HCT116 (cell line): ENCODE measurements at regions not wholly inside any gene's neighbourhood (a gene's known extent, or its start where the extent isn't known, plus 50 kb on each side); places are given as distances from the start of the nearest gene placed in this dataset.

Source experiments
- ATAC-seq: fragments of 200-7000 bp; cut with Tn5 transposase; 2 replicates; pipeline ENCODE4 v1.9.1; 2020; ENCODE audit warnings: mild to moderate bottlenecking, moderate library complexity
- BruUV-seq: library from RNA; stranded (reverse); fragments of 400-500 nt; replicated peaks from 2 replicates; lab custom pipeline; 2021; lab: Mats Ljungman, UMichigan
- CTCF ChIA-PET: fragments of 300-600 bp; sonication (Branson Sonifier 250); formaldehyde crosslinking; loops from one replicate; lab custom pipeline; 2021; ENCODE audit warnings: antibody characterized with exemption; lab: Charles Lee
- POLR2A ChIA-PET: fragments of 300-600, 350-600 bp; sonication (Branson Sonifier 250); formaldehyde crosslinking; loops from one replicate; lab custom pipeline; 2021; ENCODE audit warnings: antibody characterized with exemption; lab: Charles Lee
- RAD21 ChIA-PET, 2 experiments: fragments of 300-600 bp; sonication (Branson Sonifier 250); formaldehyde crosslinking; loops; one replicate each; lab custom pipeline; 2023; ENCODE audit warnings: low total read pairs in 2 of 2; ENCODE audit not compliant: uncharacterized antibody in 2 of 2, unreplicated experiment in 2 of 2, low non-redundant PET in 1 of 2; lab: Charles Lee
- DNase-seq: peaks from one replicate; pipeline ENCODE4 v3.0.0-alpha.2; 2010; ENCODE audit warnings: low read depth, low spot score
- H2AFZ ChIP-seq: fragments of 200-600 bp; shearing (Covaris generic), sonication (generic); 2 replicates; pipeline ENCODE4 v1.6.1; 2017; ENCODE audit warnings: low read depth, mixed run types, mixed read lengths, antibody characterized with exemption, low read length; ENCODE audit not compliant: poor library complexity, severe bottlenecking
- H3K27ac ChIP-seq: 2 replicates; pipeline ENCODE4 v1.5.1; 2012; ENCODE audit warnings: low read depth, low read length
- H3K27me3 ChIP-seq: fragments of 200-600 bp; sonication (generic); 2 replicates; pipeline ENCODE4 v1.6.1; 2016; ENCODE audit warnings: mixed run types, low read length, mixed read lengths; ENCODE audit not compliant: insufficient read depth
- H3K36me3 ChIP-seq, 2 experiments: fragments of 200-500 bp in 1 of 2; fragments of 200-600 bp in 1 of 2; sonication (Bioruptor generic) in 1 of 2; sonication (generic) in 1 of 2; 2 replicates each; pipeline versions ENCODE4 v1.5.1 to v1.6.1; 2014 to 2016; ENCODE audit warnings: low read length in 2 of 2, inconsistent platforms in 1 of 2, mixed read lengths in 1 of 2, mixed run types in 1 of 2; ENCODE audit not compliant: insufficient read depth in 2 of 2, control insufficient read depth in 1 of 2
- H3K4me1 ChIP-seq, 2 experiments: fragments of 200-600 bp in 1 of 2; sonication (generic) in 1 of 2; 2 replicates each; pipeline versions ENCODE4 v1.5.1 to v1.6.1; 2012 to 2017; ENCODE audit warnings: low read length in 2 of 2, inconsistent platforms in 1 of 2, mild to moderate bottlenecking in 1 of 2, mixed read lengths in 1 of 2, mixed run types in 1 of 2, moderate library complexity in 1 of 2; ENCODE audit not compliant: insufficient read depth in 2 of 2, control insufficient read depth in 1 of 2
- H3K4me2 ChIP-seq: fragments of 200-600 bp; sonication (generic); 2 replicates; pipeline ENCODE4 v1.6.1; 2017; ENCODE audit warnings: mixed run types, low read length, mixed read lengths
- H3K4me3 ChIP-seq, 2 experiments: fragments of 200-600 bp in 1 of 2; sonication (generic) in 1 of 2; replicated peaks in 1 of 2; 2 replicates each; pipeline ENCODE4 v1.5.1; 2011 to 2016; ENCODE audit warnings: low read length in 2 of 2, control low read depth in 1 of 2, low read depth in 1 of 2, mild to moderate bottlenecking in 1 of 2, mixed read lengths in 1 of 2, mixed run types in 1 of 2
- H3K79me2 ChIP-seq: fragments of 200-600 bp; sonication (generic); 2 replicates; pipeline ENCODE4 v1.6.1; 2017; ENCODE audit warnings: mild to moderate bottlenecking, mixed run types, low read length, moderate library complexity, mixed read lengths; ENCODE audit not compliant: insufficient read depth
- H3K9ac ChIP-seq: fragments of 200-600 bp; sonication (generic); 2 replicates; pipeline ENCODE4 v1.6.1; 2016; ENCODE audit warnings: low read length, mixed read lengths
- H3K9me2 ChIP-seq: fragments of 200-600 bp; sonication (generic), shearing (Covaris generic); 2 replicates; pipeline ENCODE4 v1.6.1; 2017; ENCODE audit warnings: mixed run types, mild to moderate bottlenecking, moderate library complexity; ENCODE audit not compliant: insufficient read depth
- H3K9me3 ChIP-seq, 2 experiments: fragments of 200-500 bp in 1 of 2; fragments of 200-600 bp in 1 of 2; sonication (Bioruptor generic) in 1 of 2; sonication (generic) in 1 of 2; 2 replicates each; pipeline ENCODE4 v1.6.1; 2014 to 2017; ENCODE audit warnings: low read length in 2 of 2, mixed read lengths in 2 of 2, inconsistent platforms in 1 of 2, low read depth in 1 of 2, mild to moderate bottlenecking in 1 of 2, mixed run types in 1 of 2, moderate library complexity in 1 of 2; ENCODE audit not compliant: control insufficient read depth in 1 of 2, insufficient read depth in 1 of 2
- H4K20me1 ChIP-seq: fragments of 200-600 bp; sonication (generic), shearing (Covaris generic); 2 replicates; pipeline ENCODE4 v1.6.1; 2017; ENCODE audit warnings: mixed run types, mild to moderate bottlenecking, moderate library complexity; ENCODE audit not compliant: insufficient read depth
- CEBPB ChIP-seq: IDR thresholded peaks from 2 replicates; pipeline ENCODE4 v1.6.1; 2012; ENCODE audit warnings: low read depth
- EZH2phosphoT487 ChIP-seq: fragments of 200-600 bp; IDR thresholded peaks from 2 replicates; pipeline ENCODE4 v1.6.1; 2018; ENCODE audit warnings: antibody characterized with exemption, borderline replicate concordance
- JUND ChIP-seq: IDR thresholded peaks from 2 replicates; pipeline ENCODE4 v1.6.1; 2012
- POLR2AphosphoS5 ChIP-seq: IDR thresholded peaks from 2 replicates; pipeline ENCODE4 v1.6.1; 2011; ENCODE audit warnings: mild to moderate bottlenecking, low read depth, low read length, moderate library complexity
- YY1 ChIP-seq: IDR thresholded peaks from 2 replicates; pipeline ENCODE4 v1.6.1; 2011; ENCODE audit warnings: low read length, low read depth, moderate library complexity, mild to moderate bottlenecking; ENCODE audit not compliant: insufficient replicate concordance; ENCODE audit errors: extremely low read depth
- ZFX ChIP-seq: fragments of 450-650 bp; IDR thresholded peaks from 2 replicates; pipeline ENCODE4 v1.6.1; 2017
- intact Hi-C: fragments of 100-400 bp; cut with micrococcal nuclease; formaldehyde crosslinking; loops from 2 replicates; pipeline ENCODE4 v1.10.0; 2022
- TF ChIP-seq, protein P1 (sequence below): IDR thresholded peaks from 2 replicates; pipeline ENCODE4 v1.6.1; 2012

- ChIA-PET RAD21 (no interaction called here), CTCF (no interaction called here), POLR2A (no interaction called here)
- Histone ChIP-seq H4K20me1 (no peaks in the 10 kb centered on the region), H3K4me2 (no peak overlapping the region), H3K9me3 (no peaks in the 10 kb centered on the region), H3K4me3 (no peak overlapping the region), H3K79me2 (no peaks in the 10 kb centered on the region), H3K9me2 (no peaks in the 10 kb centered on the region), H3K27ac (no peak overlapping the region), H2AFZ (no peak overlapping the region), H3K4me1 (no peaks in the 10 kb centered on the region), H3K36me3 (no peaks in the 10 kb centered on the region), H3K27me3 (peaks cover 18% of the 10 kb centered on the region; the same call in 1 of the 2 replicates), H3K9ac (no peak overlapping the region)
- TF ChIP-seq ZFX (no peak), CEBPB (no peak), POLR2AphosphoS5 (no peak), JUND (no peak)
- no TSS peak for BruUV-seq
- DNase-seq (no peak), ATAC-seq (no peak)
- intact Hi-C loops = no loop called here
These were observed 195.6 kb downstream of the ZNF621 start for GRCh38 chr3:40720341-40720740.

DNA sequence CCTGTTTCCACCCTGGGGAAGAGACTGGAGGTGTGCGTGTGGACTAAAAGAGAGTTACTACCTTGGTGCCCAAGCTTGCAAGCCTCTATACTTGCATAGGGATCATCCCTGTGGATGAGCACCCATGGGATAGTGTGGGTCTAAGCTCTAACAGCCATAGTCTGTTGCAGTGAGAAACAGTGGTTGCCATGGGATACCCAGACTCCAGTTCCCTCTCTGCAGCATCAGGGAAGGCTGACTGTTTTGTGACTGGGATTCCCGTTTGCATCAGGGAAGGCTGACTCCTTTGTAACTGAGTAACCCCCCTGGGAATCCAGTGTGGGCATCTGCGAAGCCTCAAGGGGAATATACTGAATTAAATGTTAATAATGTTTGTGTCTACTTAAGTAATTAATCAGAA lies 196.1 kb downstream of the ZNF621 start:
- ATAC-seq (no peak), DNase-seq (no peak)
- Histone ChIP-seq H3K9me2 (no peaks in the 10 kb centered on the region), H3K9me3 (no peaks in the 10 kb centered on the region), H3K4me3 (no peak overlapping the region), H3K4me1 (no peaks in the 10 kb centered on the region), H3K27ac (no peak overlapping the region), H3K79me2 (no peaks in the 10 kb centered on the region), H3K9ac (no peak overlapping the region), H2AFZ (no peak overlapping the region), H3K27me3 (peaks cover 13% of the 10 kb centered on the region; the same call in 1 of the 2 replicates), H3K36me3 (no peaks in the 10 kb centered on the region), H3K4me2 (no peak overlapping the region), H4K20me1 (no peaks in the 10 kb centered on the region)
- TF ChIP-seq ZFX = no peak
- TF ChIP-seq YY1 = no peak
- no peak for TF ChIP-seq EZH2phosphoT487
- TF ChIP-seq, protein P1, sequence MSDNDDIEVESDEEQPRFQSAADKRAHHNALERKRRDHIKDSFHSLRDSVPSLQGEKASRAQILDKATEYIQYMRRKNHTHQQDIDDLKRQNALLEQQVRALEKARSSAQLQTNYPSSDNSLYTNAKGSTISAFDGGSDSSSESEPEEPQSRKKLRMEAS = no peak
- intact Hi-C loops = no loop called here
- POLR2A ChIA-PET = no interaction called here
- BruUV-seq = no TSS peak
- RAD21 ChIA-PET = no interaction called here
- CTCF ChIA-PET = no interaction called here
